IMR-90 (cell line): ENCODE measurements at regions not wholly inside any gene's neighbourhood (a gene's known extent, or its start where the extent isn't known, plus 50 kb on each side); places are given as distances from the start of the nearest gene placed in this dataset.

Experiments
- ATAC-seq: fragments of 200-7000 bp; cut with Tn5 transposase; 2 replicates; pipeline ENCODE4 v1.9.1; 2020; ENCODE audit warnings: low read depth, mild to moderate bottlenecking, moderate library complexity
- BruUV-seq: library from RNA; stranded (reverse); fragments of 400-500 nt; replicated peaks from 2 replicates; lab custom pipeline; 2021; lab: Mats Ljungman, UMichigan
- CTCF ChIA-PET: fragments of 300-600 bp; formaldehyde crosslinking; extraction: SDS; loops from one replicate; lab custom pipeline; 2021; ENCODE audit warnings: antibody characterized with exemption; lab: Yijun Ruan, JAX
- POLR2A ChIA-PET: fragments of 300-600 bp; sonication (Branson Sonifier 250); formaldehyde crosslinking; loops from one replicate; lab custom pipeline; 2022; ENCODE audit warnings: antibody characterized with exemption; ENCODE audit not compliant: unreplicated experiment; lab: Charles Lee
- DNase-seq: peaks from one replicate; pipeline ENCODE4 v3.0.0; 2013
- H2AFZ ChIP-seq: replicated peaks from 2 replicates; pipeline ENCODE3; 2013; ENCODE audit warnings: low read length, mild to moderate bottlenecking; ENCODE audit not compliant: poor library complexity
- H2AK5ac ChIP-seq: 2 replicates; pipeline ENCODE4 v1.6.1; 2013; ENCODE audit warnings: low read depth, low read length, inconsistent platforms
- H2AK9ac ChIP-seq: replicated peaks from 2 replicates; pipeline ENCODE3; 2013; ENCODE audit warnings: mild to moderate bottlenecking, low read depth, low read length, moderate library complexity; ENCODE audit not compliant: poor library complexity
- H2BK120ac ChIP-seq: 2 replicates; pipeline ENCODE4 v1.6.1; 2013; ENCODE audit warnings: low read depth, low read length, inconsistent platforms
- H2BK15ac ChIP-seq: 3 replicates; pipeline ENCODE4 v1.6.1; 2013; ENCODE audit warnings: low read depth, low read length, inconsistent platforms
- H2BK20ac ChIP-seq: 2 replicates; pipeline ENCODE4 v1.6.1; 2013; ENCODE audit warnings: low read depth, mild to moderate bottlenecking, inconsistent platforms, low read length, moderate library complexity
- H2BK5ac ChIP-seq: 2 replicates; pipeline ENCODE4 v1.6.1; 2013; ENCODE audit warnings: mild to moderate bottlenecking, low read depth, low read length, inconsistent platforms; ENCODE audit not compliant: poor library complexity, severe bottlenecking
- H3K14ac ChIP-seq: replicated peaks from 2 replicates; pipeline ENCODE4 v1.6.1; 2013; ENCODE audit warnings: low read depth, low read length, inconsistent platforms
- H3K18ac ChIP-seq: 2 replicates; pipeline ENCODE4 v1.6.1; 2013; ENCODE audit warnings: low read depth, low read length, control low read depth
- H3K23ac ChIP-seq: 2 replicates; pipeline ENCODE4 v1.6.1; 2013; ENCODE audit warnings: low read depth, low read length, inconsistent platforms
- H3K27ac ChIP-seq: 2 replicates; pipeline ENCODE4 v1.5.1; 2013; ENCODE audit warnings: mild to moderate bottlenecking, control low read depth, low read length; ENCODE audit not compliant: insufficient read depth
- H3K27me3 ChIP-seq: 2 replicates; pipeline ENCODE4 v1.6.1; 2013; ENCODE audit warnings: low read length; ENCODE audit not compliant: control insufficient read depth, insufficient read depth
- H3K36me3 ChIP-seq: 2 replicates; pipeline ENCODE4 v1.6.1; 2013; ENCODE audit warnings: low read length, mixed read lengths; ENCODE audit not compliant: control insufficient read depth, insufficient read depth
- H3K4ac ChIP-seq: 2 replicates; pipeline ENCODE4 v1.6.1; 2013; ENCODE audit warnings: low read depth, low read length, inconsistent platforms
- H3K4me1 ChIP-seq: 2 replicates; pipeline ENCODE4 v1.6.1; 2013; ENCODE audit warnings: low read length, mixed read lengths; ENCODE audit not compliant: control insufficient read depth, insufficient read depth
- H3K4me2 ChIP-seq: 2 replicates; pipeline ENCODE4 v1.6.1; 2013; ENCODE audit warnings: low read depth, mild to moderate bottlenecking, control low read depth, low read length, moderate library complexity
- H3K4me3 ChIP-seq: 2 replicates; pipeline ENCODE4 v1.5.1; 2013; ENCODE audit warnings: low read depth, mild to moderate bottlenecking, control low read depth, low read length, moderate library complexity; ENCODE audit not compliant: insufficient read depth
- H3K56ac ChIP-seq: 2 replicates; pipeline ENCODE4 v1.6.1; 2013; ENCODE audit warnings: low read length, inconsistent platforms; ENCODE audit not compliant: insufficient read depth; ENCODE audit errors: extremely low read depth
- H3K79me1 ChIP-seq, 2 experiments: 2 replicates each; pipeline ENCODE4 v1.6.1; 2013; ENCODE audit warnings: low read length in 2 of 2, inconsistent platforms in 1 of 2, low read depth in 1 of 2
- H3K9ac ChIP-seq: 2 replicates; pipeline ENCODE4 v1.6.1; 2013; ENCODE audit warnings: low read depth, low read length, control low read depth
- H3K9me1 ChIP-seq: 2 replicates; pipeline ENCODE4 v1.6.1; 2013; ENCODE audit warnings: low read length, inconsistent platforms; ENCODE audit not compliant: insufficient read depth
- H3K9me3 ChIP-seq: 2 replicates; pipeline ENCODE4 v1.6.1; 2013; ENCODE audit warnings: low read length; ENCODE audit not compliant: control insufficient read depth, insufficient read depth
- H4K20me1 ChIP-seq: 2 replicates; pipeline ENCODE4 v1.6.1; 2013; ENCODE audit warnings: low read length, inconsistent platforms; ENCODE audit not compliant: insufficient read depth
- H4K5ac ChIP-seq: 2 replicates; pipeline ENCODE4 v1.6.1; 2013; ENCODE audit warnings: mild to moderate bottlenecking, low read depth, low read length, control low read depth
- H4K8ac ChIP-seq, 2 experiments: 2 replicates each; pipeline ENCODE4 v1.6.1; 2013; ENCODE audit warnings: low read depth in 2 of 2, low read length in 2 of 2, control low read depth in 1 of 2, inconsistent platforms in 1 of 2
- H4K91ac ChIP-seq: 2 replicates; pipeline ENCODE4 v1.6.1; 2013; ENCODE audit warnings: low read depth, low read length, inconsistent platforms; ENCODE audit not compliant: insufficient read depth
- CEBPB ChIP-seq: IDR thresholded peaks from 2 replicates; pipeline ENCODE4 v1.6.1; 2012; ENCODE audit warnings: low read depth, low read length, improper control_type of control experiment
- FOS ChIP-seq: fragments of 150-350 bp; IDR thresholded peaks from 2 replicates; pipeline ENCODE4 v1.6.1; 2016; ENCODE audit warnings: low read depth, low read length
- WGBS, 2 experiments: methylation state at CpG; one replicate each; pipeline versions ENCODE4 v1.1.5 to v1.1.7; 2013; ENCODE audit warnings: missing lambda C conversion rate in 2 of 2; ENCODE audit not compliant: insufficient read length in 1 of 2; ENCODE audit errors: extremely low coverage in 2 of 2; 5-methylcytosine and 5-hydroxymethylcytosine counted together
- dilution Hi-C: fragments of 300-500 bp; cut with HindIII; formaldehyde crosslinking; loops from one replicate; pipeline ENCODE4 v1.14.3; 2018; ENCODE audit warnings: low sequenced_read_pairs; ENCODE audit not compliant: unreplicated experiment
- in situ Hi-C: fragments of 300-500 bp; cut with MboI; formaldehyde crosslinking; loops from 3 replicates; pipeline ENCODE4 v1.14.3; 2019; ENCODE audit warnings: low sequenced_read_pairs, inconsistent platforms, mixed read lengths
- intact Hi-C: fragments of 100-400 bp; cut with micrococcal nuclease; formaldehyde crosslinking; loops from 2 replicates; pipeline ENCODE4 v1.10.0; 2022

- peak; percentile 75 for DNase-seq
These were observed 108.8 kb upstream of the HAAO start for GRCh38 chr2:42901076-42901640.

More at GRCh38 chr2:42901076-42901640, 108.8 kb upstream of the HAAO start:
- peak overlapping the region; percentile 7; the same call in 1 of the 2 replicates for H3K18ac ChIP-seq
- H3K4me2 ChIP-seq = peak overlapping the region; percentile 24
- no peaks in the 10 kb centered on the region for H3K9me3 ChIP-seq
- TF ChIP-seq CEBPB = no peak
- TF ChIP-seq FOS = 0 out of 2 replicates have a peak, but pooled peaks have one; percentile 14
- peak overlapping the region; percentile 17; the same call in 1 of the 2 replicates for H3K23ac ChIP-seq
- dilution Hi-C loops (no loop called here), intact Hi-C loops (no loop called here), in situ Hi-C loops (no loop called here)
- peak overlapping the region; percentile 40; the same call in 1 of the 2 replicates for H2BK20ac ChIP-seq
- BruUV-seq = no TSS peak
- H3K27me3 ChIP-seq = no peaks in the 10 kb centered on the region
- H2BK120ac ChIP-seq = peak overlapping the region; percentile 57; the same call in 1 of the 2 replicates
- no peaks in the 10 kb centered on the region for H3K79me1 ChIP-seq
- peak overlapping the region; percentile 68; the same call in 1 of the 2 replicates for H3K4ac ChIP-seq
- CTCF ChIA-PET = interaction anchor here (1.0 kb wide), 1 partner anchor 22 kb away, joined by 3 read pairs; no protein-coding TSS in a partner anchor
- no peak overlapping the region for H3K4me3 ChIP-seq
- no peak overlapping the region for H4K5ac ChIP-seq
- no peaks in the 10 kb centered on the region for H3K36me3 ChIP-seq
- 42% methylated on average over 2 of the region's 4 CpGs; no CpG with 5 or more reads in 1 of the 2 experiments for WGBS, 2 experiments
- peak overlapping the region; percentile 36; the same call in 1 of the 3 replicates for H2BK15ac ChIP-seq
- H2BK5ac ChIP-seq = no peak overlapping the region
- H2AFZ ChIP-seq = peak overlapping the region; percentile 88
- peaks cover 13% of the 10 kb centered on the region for H3K9me1 ChIP-seq
- H3K14ac ChIP-seq = peak overlapping the region; percentile 79
- H4K20me1 ChIP-seq = no peaks in the 10 kb centered on the region
- H3K56ac ChIP-seq = no peak overlapping the region
- peak; percentile 79 for ATAC-seq
- POLR2A ChIA-PET = no interaction called here
- H4K8ac ChIP-seq = peak overlapping the region in 1 of 2 experiments; percentile 60; a peak in 1 of 4 replicates
- H3K9ac ChIP-seq = no peak overlapping the region
- 0 out of 2 replicates have a peak overlapping the region, but pooled peaks have one; percentile 3 for H4K91ac ChIP-seq
- H3K27ac ChIP-seq = no peak overlapping the region; the same call in 1 of the 2 replicates
- H2AK9ac ChIP-seq = peak overlapping the region; percentile 48
- peaks cover 12% of the 10 kb centered on the region for H3K4me1 ChIP-seq
- no peak overlapping the region for H2AK5ac ChIP-seq
